ENCODE measurements at regions not wholly inside any gene's neighbourhood (a gene's known extent, or its start where the extent isn't known, plus 50 kb on each side); places are given as distances from the start of the nearest gene placed in this dataset.

GRCh38 chr11:86174101-86175046 lies 70.2 kb upstream of the EED start:
- TF ChIP-seq POLR2A (IDR thresholded peaks at IDR 0.05) (no peak), POLR2AphosphoS5 (IDR thresholded peaks at IDR 0.05) (peak in 1 of 3 donors; percentile 15)
- TF ChIP-seq, protein P1, sequence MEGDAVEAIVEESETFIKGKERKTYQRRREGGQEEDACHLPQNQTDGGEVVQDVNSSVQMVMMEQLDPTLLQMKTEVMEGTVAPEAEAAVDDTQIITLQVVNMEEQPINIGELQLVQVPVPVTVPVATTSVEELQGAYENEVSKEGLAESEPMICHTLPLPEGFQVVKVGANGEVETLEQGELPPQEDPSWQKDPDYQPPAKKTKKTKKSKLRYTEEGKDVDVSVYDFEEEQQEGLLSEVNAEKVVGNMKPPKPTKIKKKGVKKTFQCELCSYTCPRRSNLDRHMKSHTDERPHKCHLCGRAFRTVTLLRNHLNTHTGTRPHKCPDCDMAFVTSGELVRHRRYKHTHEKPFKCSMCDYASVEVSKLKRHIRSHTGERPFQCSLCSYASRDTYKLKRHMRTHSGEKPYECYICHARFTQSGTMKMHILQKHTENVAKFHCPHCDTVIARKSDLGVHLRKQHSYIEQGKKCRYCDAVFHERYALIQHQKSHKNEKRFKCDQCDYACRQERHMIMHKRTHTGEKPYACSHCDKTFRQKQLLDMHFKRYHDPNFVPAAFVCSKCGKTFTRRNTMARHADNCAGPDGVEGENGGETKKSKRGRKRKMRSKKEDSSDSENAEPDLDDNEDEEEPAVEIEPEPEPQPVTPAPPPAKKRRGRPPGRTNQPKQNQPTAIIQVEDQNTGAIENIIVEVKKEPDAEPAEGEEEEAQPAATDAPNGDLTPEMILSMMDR (IDR thresholded peaks at IDR 0.05 in 8 of 11, conservative IDR thresholded peaks at IDR 0.05 in 3 of 11): no peak

All from spleen (tissue), 7 donors.